HCT116 (cell line): ENCODE measurements at regions not wholly inside any gene's neighbourhood (a gene's known extent, or its start where the extent isn't known, plus 50 kb on each side); places are given as distances from the start of the nearest gene placed in this dataset.

Experiments used
- EGR1 ChIP-seq: IDR thresholded peaks from 2 replicates; pipeline ENCODE4 v1.6.1; 2012; ENCODE audit warnings: low read depth
- EZH2 ChIP-seq: fragments of 200-600 bp; sonication (generic); IDR thresholded peaks from 2 replicates; pipeline ENCODE4 v1.6.1; 2017; ENCODE audit warnings: antibody characterized with exemption, mixed run types
- EZH2phosphoT487 ChIP-seq: fragments of 200-600 bp; IDR thresholded peaks from 2 replicates; pipeline ENCODE4 v1.6.1; 2018; ENCODE audit warnings: antibody characterized with exemption, borderline replicate concordance
- POLR2A ChIP-seq: IDR thresholded peaks from 2 replicates; pipeline ENCODE4 v1.7.0; 2011; ENCODE audit warnings: borderline replicate concordance; ENCODE audit not compliant: insufficient read depth, insufficient read length; ENCODE audit errors: extremely low read depth
- POLR2AphosphoS5 ChIP-seq: IDR thresholded peaks from 2 replicates; pipeline ENCODE4 v1.6.1; 2011; ENCODE audit warnings: mild to moderate bottlenecking, low read depth, low read length, moderate library complexity
- RAD21 ChIP-seq: IDR thresholded peaks from 2 replicates; pipeline ENCODE4 v1.6.1; 2012; ENCODE audit warnings: low read depth, mild to moderate bottlenecking
- SP1 ChIP-seq: IDR thresholded peaks from 2 replicates; pipeline ENCODE4 v1.6.1; 2012; ENCODE audit warnings: low read depth
- TF ChIP-seq, protein P1 (sequence below), 3 experiments: fragments of 200-600 bp in 1 of 3; sonication (generic) in 1 of 3; IDR thresholded peaks in 2 of 3; conservative IDR thresholded peaks in 1 of 3; 2 replicates each; pipeline ENCODE4 v1.5.1; 2012 to 2017; ENCODE audit warnings: low read depth in 2 of 3, low read length in 2 of 3, antibody characterized with exemption in 1 of 3, borderline replicate concordance in 1 of 3, control low read depth in 1 of 3, mild to moderate bottlenecking in 1 of 3, mixed read lengths in 1 of 3, mixed run types in 1 of 3, moderate library complexity in 1 of 3; ENCODE audit not compliant: insufficient read depth in 1 of 3
- TF ChIP-seq, protein P2 (sequence below): IDR thresholded peaks from 2 replicates; pipeline ENCODE4 v1.6.1; 2012

DNA sequence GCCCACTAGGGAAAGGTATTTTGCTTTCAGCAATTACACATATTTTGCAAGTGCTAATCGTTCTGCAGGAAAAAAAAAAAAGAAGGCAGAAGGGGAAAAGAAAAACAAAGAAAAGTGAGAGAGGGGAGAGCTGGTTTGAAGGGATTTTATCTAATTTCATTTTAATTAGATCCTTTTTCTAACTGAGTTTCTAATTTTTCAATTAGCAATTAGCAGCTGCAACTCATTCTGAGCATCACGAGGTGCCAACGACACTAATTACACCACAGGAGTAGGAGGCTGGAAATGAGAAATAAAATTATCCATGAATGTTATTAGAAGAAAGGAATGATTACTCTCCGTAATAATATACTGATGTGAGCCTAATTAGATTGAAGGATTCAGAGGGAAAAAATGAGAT lies 481.0 kb upstream of the CAMK1G start:
- TF ChIP-seq, protein P1, sequence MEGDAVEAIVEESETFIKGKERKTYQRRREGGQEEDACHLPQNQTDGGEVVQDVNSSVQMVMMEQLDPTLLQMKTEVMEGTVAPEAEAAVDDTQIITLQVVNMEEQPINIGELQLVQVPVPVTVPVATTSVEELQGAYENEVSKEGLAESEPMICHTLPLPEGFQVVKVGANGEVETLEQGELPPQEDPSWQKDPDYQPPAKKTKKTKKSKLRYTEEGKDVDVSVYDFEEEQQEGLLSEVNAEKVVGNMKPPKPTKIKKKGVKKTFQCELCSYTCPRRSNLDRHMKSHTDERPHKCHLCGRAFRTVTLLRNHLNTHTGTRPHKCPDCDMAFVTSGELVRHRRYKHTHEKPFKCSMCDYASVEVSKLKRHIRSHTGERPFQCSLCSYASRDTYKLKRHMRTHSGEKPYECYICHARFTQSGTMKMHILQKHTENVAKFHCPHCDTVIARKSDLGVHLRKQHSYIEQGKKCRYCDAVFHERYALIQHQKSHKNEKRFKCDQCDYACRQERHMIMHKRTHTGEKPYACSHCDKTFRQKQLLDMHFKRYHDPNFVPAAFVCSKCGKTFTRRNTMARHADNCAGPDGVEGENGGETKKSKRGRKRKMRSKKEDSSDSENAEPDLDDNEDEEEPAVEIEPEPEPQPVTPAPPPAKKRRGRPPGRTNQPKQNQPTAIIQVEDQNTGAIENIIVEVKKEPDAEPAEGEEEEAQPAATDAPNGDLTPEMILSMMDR (IDR thresholded peaks at IDR 0.05 in 2 of 3, conservative IDR thresholded peaks at IDR 0.05 in 1 of 3; ENCODE audit: borderline replicate concordance in 1 of 3, insufficient read depth in 1 of 3, low read depth in 2 of 3, low read length in 2 of 3) = no peak
- TF ChIP-seq, protein P2, sequence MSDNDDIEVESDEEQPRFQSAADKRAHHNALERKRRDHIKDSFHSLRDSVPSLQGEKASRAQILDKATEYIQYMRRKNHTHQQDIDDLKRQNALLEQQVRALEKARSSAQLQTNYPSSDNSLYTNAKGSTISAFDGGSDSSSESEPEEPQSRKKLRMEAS = no peak
- TF ChIP-seq SP1 (no peak), RAD21 (no peak), POLR2AphosphoS5 (no peak), EZH2 (no peak), EZH2phosphoT487 (no peak), EGR1 (no peak), POLR2A (no peak)
